GM19438 (cell line): ENCODE measurements at regions not wholly inside any gene's neighbourhood (a gene's known extent, or its start where the extent isn't known, plus 50 kb on each side); places are given as distances from the start of the nearest gene placed in this dataset.
"Not testable (repeated sequence)": the region's sequence is repeated elsewhere in the genome, so short reads cannot be mapped to it uniquely, and the experiment has no call there.

Experiments used
- ATAC-seq: cut with Tn5 transposase; IDR thresholded peaks from one replicate; pipeline ENCODE4 v1.9.1; 2021; ENCODE audit warnings: low read depth; ENCODE audit not compliant: unreplicated experiment

- no peak for ATAC-seq
These were observed 414.8 kb upstream of the LMO3 start for GRCh38 chr12:17020765-17021164.

- no peak for ATAC-seq
These were observed 411.4 kb upstream of the LMO3 start for GRCh38 chr12:17017402-17017801.

- ATAC-seq = no peak
These were observed 410.3 kb upstream of the LMO3 start for GRCh38 chr12:17016116-17016864.

DNA sequence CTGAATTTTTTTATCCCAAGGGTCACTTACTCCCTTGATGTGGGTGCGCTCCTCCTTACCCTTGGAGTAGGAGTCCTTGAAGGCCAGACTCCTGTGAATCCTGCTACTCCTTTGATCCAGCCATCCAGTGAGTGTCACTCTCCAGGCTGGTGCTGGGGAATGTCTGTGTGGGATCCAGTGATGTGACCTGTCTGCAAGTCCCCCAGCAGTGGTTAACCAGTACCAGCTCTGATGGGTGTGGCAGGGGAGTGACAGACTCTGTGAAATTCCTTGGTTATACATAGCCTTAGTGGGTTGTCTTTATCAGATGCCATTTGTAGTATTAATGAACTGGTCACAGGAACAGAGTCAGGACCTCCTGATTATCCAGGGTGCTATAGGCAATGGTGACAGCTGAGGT is 409.5 kb upstream of the LMO3 start:
- ATAC-seq = no peak

GRCh38 chr12:17007442-17008040 is 401.6 kb upstream of the LMO3 start:
- not testable (repeated sequence) for ATAC-seq

GRCh38 chr12:16998538-16998937 is 392.6 kb upstream of the LMO3 start:
- ATAC-seq = not testable (repeated sequence)

GRCh38 chr12:16984484-16984883 is 378.5 kb upstream of the LMO3 start:
- no peak for ATAC-seq

GRCh38 chr12:16972923-16973770 is 367.2 kb upstream of the LMO3 start:
- ATAC-seq = no peak

- no peak for ATAC-seq
These were observed 356.9 kb upstream of the LMO3 start for GRCh38 chr12:16962889-16963288.

DNA sequence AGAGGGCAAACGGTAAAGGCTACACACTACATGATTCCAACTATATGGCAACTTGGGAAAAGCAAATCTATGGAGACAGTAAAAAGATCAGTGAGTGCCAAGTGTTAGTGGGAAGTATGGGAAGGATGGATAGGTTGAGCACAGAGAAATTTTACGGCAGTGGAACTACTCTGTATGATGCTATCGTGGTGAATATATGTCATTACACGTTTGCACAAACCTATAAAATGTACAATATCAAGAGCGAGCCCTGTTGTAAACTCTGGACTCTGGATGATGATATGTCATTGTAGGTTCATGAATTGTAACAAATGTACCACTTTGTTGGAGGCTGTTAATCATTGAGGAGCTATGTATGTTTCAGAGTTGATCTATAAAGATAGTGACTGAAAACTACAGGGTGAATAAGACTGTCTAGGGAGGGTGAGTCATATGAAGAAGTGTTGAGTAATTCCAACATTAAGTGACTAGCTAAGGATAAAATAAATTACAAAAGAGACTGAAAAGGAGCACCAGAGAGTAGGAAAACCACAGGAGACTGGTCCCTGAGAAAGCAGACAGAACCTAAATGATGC is 349.2 kb upstream of the LMO3 start:
- ATAC-seq = no peak

GRCh38 chr12:16949871-16950667 is 344.1 kb upstream of the LMO3 start:
- no peak for ATAC-seq

GRCh38 chr12:16949371-16949770 is 343.4 kb upstream of the LMO3 start:
- ATAC-seq = no peak

- no peak for ATAC-seq
These were observed 340.7 kb upstream of the LMO3 start for GRCh38 chr12:16946704-16947103.

DNA sequence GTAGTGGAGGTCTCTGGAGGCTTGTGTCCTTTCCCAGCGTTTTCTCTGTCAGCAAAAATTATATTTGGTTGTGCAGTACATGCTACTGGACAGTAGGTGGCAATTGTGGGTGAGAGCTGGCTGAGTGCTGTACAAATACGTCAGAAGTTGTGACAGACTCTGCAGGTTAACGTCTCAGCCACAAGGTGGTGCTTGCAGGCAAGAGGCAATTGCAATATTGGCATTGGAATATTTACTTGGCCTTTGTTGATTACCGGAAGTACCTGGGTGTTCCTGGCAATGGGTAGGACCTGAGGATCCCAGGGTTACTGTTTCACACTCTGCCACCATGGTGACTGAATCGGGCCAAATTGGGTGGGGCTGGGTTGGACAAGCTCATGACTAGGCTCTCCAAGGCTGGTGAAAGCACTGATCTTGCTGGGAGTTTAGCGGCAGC is 333.9 kb upstream of the LMO3 start:
- peak; percentile 87 for ATAC-seq

DNA sequence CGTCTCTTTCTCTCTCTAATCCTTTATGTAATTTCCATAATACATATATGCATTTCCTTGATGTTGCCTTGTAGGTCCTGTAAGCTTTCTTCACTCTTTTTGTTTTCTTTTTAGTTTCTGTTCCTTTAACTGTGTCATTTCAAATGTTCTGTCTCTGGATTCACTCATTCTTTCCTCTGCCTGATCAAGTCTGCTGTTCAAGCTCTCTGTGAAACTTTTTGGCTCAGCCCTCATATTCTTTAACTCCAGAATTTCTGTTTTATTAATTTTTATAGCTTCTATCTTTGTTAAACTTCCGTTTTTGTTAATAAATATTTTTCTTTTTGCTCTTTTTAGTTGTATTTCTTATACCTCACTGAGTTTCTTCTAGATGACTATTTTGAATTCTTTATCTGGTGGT is 321.3 kb upstream of the LMO3 start:
- ATAC-seq = no peak

GRCh38 chr12:16920451-16920850 is 314.5 kb upstream of the LMO3 start:
- ATAC-seq = no peak

- no peak for ATAC-seq
These were observed 313.6 kb upstream of the LMO3 start for GRCh38 chr12:16919551-16919950.

GRCh38 chr12:16914853-16915252 is 308.9 kb upstream of the LMO3 start:
- ATAC-seq = no peak

DNA sequence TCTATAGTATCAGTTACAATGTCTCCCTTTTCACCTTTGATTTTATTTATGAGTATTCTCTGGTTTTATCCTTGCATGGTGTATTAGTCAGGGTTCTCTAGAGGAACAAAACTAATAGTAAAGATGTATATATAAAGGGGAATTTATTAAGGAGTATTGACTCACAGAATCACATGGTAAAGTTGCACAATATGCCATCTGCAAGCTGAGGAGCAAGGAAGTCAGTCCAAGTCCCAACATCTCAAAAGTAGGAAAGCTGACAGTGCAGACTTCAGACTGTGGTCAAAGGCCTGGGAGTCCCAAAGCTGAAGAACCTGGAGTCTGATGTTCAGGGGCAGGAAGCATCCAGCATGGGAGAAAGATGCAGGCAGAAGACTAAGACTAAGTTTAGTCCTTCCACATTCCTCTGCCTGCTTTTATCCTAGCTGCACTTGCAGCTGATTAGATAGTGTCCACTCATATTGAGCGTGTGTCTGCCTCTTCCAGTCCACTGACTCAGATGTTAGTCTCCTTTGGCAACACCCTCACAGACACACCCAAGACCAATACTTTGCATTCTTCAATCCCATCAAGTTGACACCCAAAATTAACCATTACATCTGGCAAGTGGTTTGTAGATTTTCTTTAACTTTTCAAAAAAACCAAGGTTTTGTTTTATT is 308.0 kb upstream of the LMO3 start:
- ATAC-seq = no peak

- no peak for ATAC-seq
These were observed 296.0 kb upstream of the LMO3 start for GRCh38 chr12:16901946-16902345.
